Suprapubic skin (tissue), 4 donors: ENCODE measurements at regions not wholly inside any gene's neighbourhood (a gene's known extent, or its start where the extent isn't known, plus 50 kb on each side); places are given as distances from the start of the nearest gene placed in this dataset.

Source experiments
- DNase-seq, 2 donors: peaks; one replicate each; pipeline ENCODE4 v3.0.0-alpha.2; 2019; ENCODE audit warnings: low spot score in 2 of 2
- H3K27ac ChIP-seq: fragments of 200-600 bp; sonication (generic); one replicate; pipeline ENCODE4 v1.5.1; 2019
- H3K27me3 ChIP-seq: fragments of 200-600 bp; sonication (generic); one replicate; pipeline ENCODE4 v1.5.1; 2019
- H3K36me3 ChIP-seq: fragments of 200-600 bp; sonication (generic); one replicate; pipeline ENCODE4 v1.5.1; 2019
- H3K4me1 ChIP-seq: fragments of 200-600 bp; sonication (generic); one replicate; pipeline ENCODE4 v1.5.1; 2019
- H3K4me3 ChIP-seq: fragments of 200-600 bp; sonication (generic); one replicate; pipeline ENCODE4 v1.5.1; 2019; ENCODE audit warnings: mild to moderate bottlenecking
- H3K9me3 ChIP-seq: fragments of 200-600 bp; sonication (generic); one replicate; pipeline ENCODE4 v1.5.1; 2019
- EP300 ChIP-seq: sonication (generic); formaldehyde crosslinking; IDR thresholded peaks from one replicate; pipeline ENCODE4 v1.6.1; 2017; ENCODE audit warnings: antibody characterized with exemption
- POLR2A ChIP-seq, 2 donors: fragments of 450-650 bp; IDR thresholded peaks; one replicate each; pipeline ENCODE4 v1.6.1; 2017; ENCODE audit warnings: antibody characterized with exemption in 2 of 2, mild to moderate bottlenecking in 2 of 2, moderate library complexity in 2 of 2
- POLR2AphosphoS5 ChIP-seq, 3 donors: sonication (generic); formaldehyde crosslinking; IDR thresholded peaks; one replicate each; pipeline ENCODE4 v1.6.1; 2017; ENCODE audit warnings: antibody characterized with exemption in 3 of 3
- WGBS: methylation state at CpG from one replicate; pipeline ENCODE4 v1.1.5; 2018; 5-methylcytosine and 5-hydroxymethylcytosine counted together
- TF ChIP-seq, protein P1 (sequence below), 2 donors: fragments of 200-600 bp in 1 of 2; fragments of 450-650 bp in 1 of 2; sonication (generic) in 1 of 2; IDR thresholded peaks; one replicate each; pipeline ENCODE4 v1.5.1; 2016 to 2019; ENCODE audit warnings: antibody characterized with exemption in 2 of 2, mild to moderate bottlenecking in 1 of 2, moderate library complexity in 1 of 2

DNA sequence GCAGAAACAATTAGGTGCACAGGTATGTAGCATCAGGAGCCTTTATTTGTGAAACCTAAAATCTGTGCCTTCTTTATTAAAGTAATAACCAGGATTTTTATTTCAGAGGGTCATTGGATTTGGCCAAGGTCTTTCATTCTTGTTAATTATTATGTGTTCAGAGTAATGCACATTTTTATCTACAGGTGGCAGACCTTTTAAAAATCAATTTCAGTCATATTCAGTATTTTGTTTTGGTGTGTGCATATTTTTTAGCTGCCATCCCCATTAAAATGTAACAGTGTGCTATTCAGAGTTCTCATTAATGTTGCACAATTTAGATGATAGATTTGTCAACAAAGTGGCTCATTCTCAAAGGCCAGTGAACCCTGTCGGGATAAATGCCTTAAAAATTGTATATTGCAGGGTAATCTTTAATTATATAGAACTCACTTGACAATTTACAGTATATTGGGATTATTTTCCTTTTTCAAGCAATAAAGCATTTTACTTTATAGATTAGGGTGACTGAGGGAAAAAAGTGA is 319.3 kb upstream of the SOX5 start:
- Histone ChIP-seq H3K27ac (no peak overlapping the region), H3K27me3 (no peaks in the 10 kb centered on the region), H3K36me3 (no peaks in the 10 kb centered on the region), H3K4me1 (no peaks in the 10 kb centered on the region), H3K9me3 (no peaks in the 10 kb centered on the region), H3K4me3 (no peak overlapping the region)
- WGBS, result 90% methylated on average over 1 of the region's 1 CpG
- TF ChIP-seq POLR2AphosphoS5 (IDR thresholded peaks at IDR 0.05) (no peak), POLR2A (IDR thresholded peaks at IDR 0.05) (no peak)
- TF ChIP-seq, protein P1, sequence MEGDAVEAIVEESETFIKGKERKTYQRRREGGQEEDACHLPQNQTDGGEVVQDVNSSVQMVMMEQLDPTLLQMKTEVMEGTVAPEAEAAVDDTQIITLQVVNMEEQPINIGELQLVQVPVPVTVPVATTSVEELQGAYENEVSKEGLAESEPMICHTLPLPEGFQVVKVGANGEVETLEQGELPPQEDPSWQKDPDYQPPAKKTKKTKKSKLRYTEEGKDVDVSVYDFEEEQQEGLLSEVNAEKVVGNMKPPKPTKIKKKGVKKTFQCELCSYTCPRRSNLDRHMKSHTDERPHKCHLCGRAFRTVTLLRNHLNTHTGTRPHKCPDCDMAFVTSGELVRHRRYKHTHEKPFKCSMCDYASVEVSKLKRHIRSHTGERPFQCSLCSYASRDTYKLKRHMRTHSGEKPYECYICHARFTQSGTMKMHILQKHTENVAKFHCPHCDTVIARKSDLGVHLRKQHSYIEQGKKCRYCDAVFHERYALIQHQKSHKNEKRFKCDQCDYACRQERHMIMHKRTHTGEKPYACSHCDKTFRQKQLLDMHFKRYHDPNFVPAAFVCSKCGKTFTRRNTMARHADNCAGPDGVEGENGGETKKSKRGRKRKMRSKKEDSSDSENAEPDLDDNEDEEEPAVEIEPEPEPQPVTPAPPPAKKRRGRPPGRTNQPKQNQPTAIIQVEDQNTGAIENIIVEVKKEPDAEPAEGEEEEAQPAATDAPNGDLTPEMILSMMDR (IDR thresholded peaks at IDR 0.05), result no peak
- no peak for DNase-seq

DNA sequence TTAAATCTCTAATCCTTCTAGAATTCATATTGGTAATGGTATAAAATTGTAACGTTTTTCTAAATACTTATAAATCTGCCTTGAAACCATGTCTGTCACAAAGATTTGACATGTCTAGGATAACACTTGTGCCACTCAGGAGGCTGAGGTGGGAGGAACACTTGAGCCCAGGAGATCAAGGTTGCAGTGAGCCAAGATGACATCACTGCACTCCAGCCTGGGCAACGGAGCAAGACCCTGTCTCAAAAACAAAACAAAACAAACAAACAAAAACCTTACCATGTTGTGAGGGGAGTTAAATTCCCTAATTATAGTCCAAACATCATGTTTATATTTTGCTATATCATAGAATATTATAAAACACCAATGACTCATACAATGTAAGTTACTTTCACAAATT is 317.5 kb upstream of the SOX5 start:
- Histone ChIP-seq H3K27ac (no peak overlapping the region), H3K36me3 (no peaks in the 10 kb centered on the region), H3K9me3 (no peaks in the 10 kb centered on the region), H3K4me1 (no peaks in the 10 kb centered on the region), H3K27me3 (no peaks in the 10 kb centered on the region), H3K4me3 (no peak overlapping the region)
- DNase-seq, result no peak
- TF ChIP-seq POLR2A (IDR thresholded peaks at IDR 0.05) (no peak), POLR2AphosphoS5 (IDR thresholded peaks at IDR 0.05) (no peak), EP300 (no peak)
- TF ChIP-seq, protein P1 (IDR thresholded peaks at IDR 0.05), result no peak
- WGBS, result 65% methylated on average over 2 of the region's 2 CpGs

DNA sequence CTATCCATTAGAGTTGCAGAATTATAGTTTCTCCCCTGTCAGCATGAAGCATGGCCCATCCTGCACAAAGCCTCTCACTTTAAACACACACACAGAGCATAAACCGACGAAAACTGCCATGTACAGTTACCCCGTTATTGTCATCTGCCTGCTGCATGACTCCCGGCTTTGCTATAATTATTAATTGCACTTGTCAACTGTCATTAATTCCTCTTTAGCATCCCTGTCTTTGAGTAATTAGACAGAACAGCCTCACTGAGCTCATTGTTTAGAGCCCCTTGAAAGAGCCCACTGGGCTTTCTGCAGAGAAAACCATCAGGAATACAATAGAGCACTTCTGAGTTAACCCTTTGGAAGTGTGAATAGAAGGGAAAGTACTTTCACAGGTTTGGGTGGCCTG is 307.2 kb upstream of the SOX5 start:
- Histone ChIP-seq H3K4me1 (no peaks in the 10 kb centered on the region), H3K27ac (no peak overlapping the region), H3K9me3 (peaks cover 3% of the 10 kb centered on the region), H3K4me3 (no peak overlapping the region), H3K27me3 (no peaks in the 10 kb centered on the region), H3K36me3 (no peaks in the 10 kb centered on the region)
- no peak for DNase-seq
- TF ChIP-seq EP300 (no peak), POLR2A (IDR thresholded peaks at IDR 0.05) (no peak), POLR2AphosphoS5 (IDR thresholded peaks at IDR 0.05) (no peak)
- TF ChIP-seq, protein P1 (IDR thresholded peaks at IDR 0.05), result no peak
- WGBS, result 73% methylated on average over 4 of the region's 4 CpGs

DNA sequence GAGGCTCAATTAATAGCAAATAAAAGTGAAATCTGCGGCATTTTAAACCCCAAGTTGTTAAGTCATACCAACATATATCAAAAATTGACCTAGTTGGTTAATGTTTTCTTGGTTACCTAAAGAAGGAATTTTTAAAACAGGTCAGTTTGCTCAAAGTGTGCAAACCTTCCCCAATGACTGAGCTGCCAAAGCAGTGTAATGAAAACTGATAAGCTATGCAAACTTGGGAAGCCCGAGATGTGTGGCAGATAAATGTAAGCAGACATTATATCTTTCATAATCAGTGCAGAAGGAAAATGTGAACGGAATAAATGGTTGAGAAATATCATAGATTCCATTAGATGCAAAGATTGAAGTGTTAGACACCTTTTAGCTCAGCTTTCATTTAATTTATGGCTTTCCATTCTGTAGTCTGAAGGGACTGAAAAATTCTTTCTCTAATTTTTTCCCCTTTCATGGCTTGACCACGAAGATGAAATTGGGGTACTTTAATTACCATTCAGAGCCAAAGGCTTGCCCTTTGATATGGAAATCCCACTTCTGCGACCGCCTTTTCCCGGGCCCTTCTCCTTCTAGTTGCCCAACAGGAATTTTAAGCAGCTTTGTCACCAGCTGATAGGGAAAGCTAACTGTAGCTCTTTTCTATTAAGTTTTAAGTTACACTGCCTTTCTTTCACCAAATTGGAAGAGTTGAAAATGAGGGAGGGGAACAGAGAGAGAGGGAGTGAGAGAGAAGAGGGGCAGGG is 306.6 kb upstream of the SOX5 start:
- 69% methylated on average over 7 of the region's 7 CpGs for WGBS
- H3K36me3 ChIP-seq, result no peaks in the 10 kb centered on the region
- no peaks in the 10 kb centered on the region for H3K27me3 ChIP-seq
- H3K27ac ChIP-seq, result no peak overlapping the region
- peaks cover 3% of the 10 kb centered on the region for H3K9me3 ChIP-seq
- TF ChIP-seq, protein P1 (IDR thresholded peaks at IDR 0.05), result no peak
- TF ChIP-seq EP300, result no peak
- TF ChIP-seq POLR2AphosphoS5 (IDR thresholded peaks at IDR 0.05), result no peak
- TF ChIP-seq POLR2A (IDR thresholded peaks at IDR 0.05), result no peak
- DNase-seq, result no peak
- no peak overlapping the region for H3K4me3 ChIP-seq
- no peaks in the 10 kb centered on the region for H3K4me1 ChIP-seq

DNA sequence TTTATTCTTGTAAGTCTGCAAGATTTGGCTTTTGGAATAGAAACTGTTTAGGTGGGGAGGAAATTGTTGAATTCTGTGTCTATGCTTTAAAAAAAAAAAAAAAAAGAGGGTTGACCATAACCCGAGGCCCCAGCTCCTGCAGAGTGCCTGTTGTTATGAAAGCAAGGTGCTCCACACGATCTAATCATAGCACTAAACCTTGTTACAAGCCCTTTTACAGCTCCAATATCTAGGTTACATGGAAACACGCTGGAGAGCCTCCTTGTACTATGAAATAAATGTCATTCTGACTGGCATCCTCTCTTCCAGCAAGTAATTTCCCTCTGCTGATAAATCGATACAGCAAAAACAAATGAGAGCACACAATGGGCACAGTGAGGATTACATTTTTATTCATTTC is 303.1 kb upstream of the SOX5 start:
- no peak overlapping the region for H3K27ac ChIP-seq
- no peaks in the 10 kb centered on the region for H3K27me3 ChIP-seq
- no peak overlapping the region for H3K4me3 ChIP-seq
- no peaks in the 10 kb centered on the region for H3K4me1 ChIP-seq
- H3K36me3 ChIP-seq, result no peaks in the 10 kb centered on the region
- no peak for DNase-seq
- H3K9me3 ChIP-seq, result peaks cover 3% of the 10 kb centered on the region
- TF ChIP-seq POLR2A (IDR thresholded peaks at IDR 0.05) (no peak), POLR2AphosphoS5 (IDR thresholded peaks at IDR 0.05) (no peak), EP300 (no peak)
- TF ChIP-seq, protein P1 (IDR thresholded peaks at IDR 0.05), result no peak
- 64% methylated on average over 4 of the region's 4 CpGs for WGBS
